Ovary (tissue), 7 donors: ENCODE measurements at regions not wholly inside any gene's neighbourhood (a gene's known extent, or its start where the extent isn't known, plus 50 kb on each side); places are given as distances from the start of the nearest gene placed in this dataset.

Source experiments
- DNase-seq, 5 donors: peaks; one replicate each; pipeline ENCODE4 v3.0.0-alpha.2; 2019 to 2020
- H3K27ac ChIP-seq, 2 donors: fragments of 200-600 bp; one replicate each; pipeline versions ENCODE4 v1.5.1 to v1.8.0; 2019 to 2022
- H3K27me3 ChIP-seq: fragments of 200-600 bp; one replicate; pipeline ENCODE4 v1.8.0; 2022
- H3K36me3 ChIP-seq: fragments of 200-600 bp; sonication (generic); one replicate; pipeline ENCODE4 v1.5.1; 2019
- H3K4me1 ChIP-seq: one replicate; pipeline ENCODE4 v1.8.1; 2013; ENCODE audit warnings: mild to moderate bottlenecking, moderate library complexity; ENCODE audit not compliant: insufficient read depth
- H3K4me3 ChIP-seq: fragments of 200-600 bp; sonication (generic); one replicate; pipeline ENCODE4 v1.5.1; 2017
- H3K9me3 ChIP-seq, 2 donors: fragments of 200-600 bp in 1 of 2; sonication (generic) in 1 of 2; one replicate each; pipeline versions ENCODE4 v1.5.1 to v1.8.1; 2013 to 2019; ENCODE audit warnings: mild to moderate bottlenecking in 1 of 2, moderate library complexity in 1 of 2
- CTCF ChIP-seq, 3 donors: fragments of 450-650 bp in 2 of 3; fragments of 200-600 bp in 1 of 3; IDR thresholded peaks; one replicate each; pipeline versions ENCODE4 v1.5.1 to v1.8.0; 2016 to 2022; ENCODE audit warnings: antibody characterized with exemption in 3 of 3, mild to moderate bottlenecking in 1 of 3
- EP300 ChIP-seq: sonication (generic); formaldehyde crosslinking; IDR thresholded peaks from one replicate; pipeline ENCODE4 v1.6.1; 2017; ENCODE audit warnings: antibody characterized with exemption
- POLR2A ChIP-seq: fragments of 450-650 bp; IDR thresholded peaks from one replicate; pipeline ENCODE4 v1.6.1; 2017; ENCODE audit warnings: antibody characterized with exemption, mild to moderate bottlenecking, moderate library complexity
- WGBS, 3 donors: extraction: QIAGEN DNeasy Blood & Tissue Kit in 1 of 3; methylation state at CpG; one replicate each; pipeline versions ENCODE4 v1.1.5 to v1.1.7; 2013 to 2017; 5-methylcytosine and 5-hydroxymethylcytosine counted together
- intact Hi-C, 4 donors: fragments of 100-400 bp; cut with DNase I; formaldehyde crosslinking; loops; one replicate each; pipeline versions ENCODE4 v1.11.0 to v1.15.1; 2022 to 2023
- donor health status: DM: no; HTN: no; CAD: no; lungs with moderate emphysema.
- donor health status: DM: no; HTN: no; CAD: no.
- donor health status: Bipolar disorder and iron deficiency.
- donor health status: DM: no; HTN: no; CAD: no.
- donor health status: DM: yes; HTN: yes; CAD: no.

- H3K36me3 ChIP-seq: no peaks in the 10 kb centered on the region
- no peaks in the 10 kb centered on the region for H3K9me3 ChIP-seq
- H3K4me3 ChIP-seq: no peak overlapping the region
- peak in 2 of 5 donors; percentile 32 to 52 for DNase-seq
- intact Hi-C loops: no loop called here
- WGBS, 3 donors: 36 to 41% (median 38%) methylated on average over 29 to 30 of the region's 30 CpGs
- H3K27ac ChIP-seq: no peak overlapping the region
- H3K27me3 ChIP-seq: no peaks in the 10 kb centered on the region
- no peaks in the 10 kb centered on the region for H3K4me1 ChIP-seq
- TF ChIP-seq POLR2A (no peak), EP300 (no peak)
These were observed 56.1 kb upstream of the ACSF3 start for GRCh38 chr16:89037261-89038152.

GRCh38 chr16:89038221-89038721 is 55.4 kb upstream of the ACSF3 start:
- DNase-seq: no peak
- H3K4me3 ChIP-seq: no peak overlapping the region
- no peaks in the 10 kb centered on the region for H3K36me3 ChIP-seq
- intact Hi-C loops: no loop called here
- 45 to 53% (median 46%) methylated on average over 24 of the region's 24 CpGs for WGBS, 3 donors
- no peaks in the 10 kb centered on the region for H3K9me3 ChIP-seq
- H3K27ac ChIP-seq: no peak overlapping the region
- no peaks in the 10 kb centered on the region for H3K27me3 ChIP-seq
- TF ChIP-seq POLR2A (no peak), CTCF (IDR thresholded peaks at IDR 0.05) (no peak), EP300 (no peak)
- H3K4me1 ChIP-seq: no peaks in the 10 kb centered on the region

- intact Hi-C loops: no loop called here
- no peaks in the 10 kb centered on the region for H3K4me1 ChIP-seq
- 75 to 83% (median 81%) methylated on average over 28 to 29 of the region's 29 CpGs for WGBS, 3 donors
- H3K4me3 ChIP-seq: no peak overlapping the region
- H3K27me3 ChIP-seq: no peaks in the 10 kb centered on the region
- no peaks in the 10 kb centered on the region for H3K9me3 ChIP-seq
- H3K36me3 ChIP-seq: no peaks in the 10 kb centered on the region
- no peak overlapping the region for H3K27ac ChIP-seq
- no peak for DNase-seq
- TF ChIP-seq CTCF (IDR thresholded peaks at IDR 0.05) (no peak), POLR2A (no peak), EP300 (no peak)
These were observed 54.6 kb upstream of the ACSF3 start for GRCh38 chr16:89038811-89039735.

GRCh38 chr16:89039756-89040155 is 53.9 kb upstream of the ACSF3 start:
- Histone ChIP-seq H3K36me3 (no peaks in the 10 kb centered on the region), H3K9me3 (no peaks in the 10 kb centered on the region), H3K27ac (no peak overlapping the region), H3K4me1 (no peaks in the 10 kb centered on the region), H3K27me3 (no peaks in the 10 kb centered on the region), H3K4me3 (no peak overlapping the region)
- WGBS, 3 donors: 78 to 88% (median 79%) methylated on average over 18 of the region's 18 CpGs
- no peak for TF ChIP-seq CTCF (IDR thresholded peaks at IDR 0.05)
- no peak for TF ChIP-seq EP300
- no peak for TF ChIP-seq POLR2A
- DNase-seq: no peak
- intact Hi-C loops: loop anchor here in 1 of 4 donors (5.0 kb wide), 1 partner anchor 1062 kb away; no protein-coding TSS in a partner anchor
